SH-SY5Y (cell line): ENCODE measurements at regions not wholly inside any gene's neighbourhood (a gene's known extent, or its start where the extent isn't known, plus 50 kb on each side); places are given as distances from the start of the nearest gene placed in this dataset.

Experiments
- GATA2 ChIP-seq: IDR thresholded peaks from 2 replicates; pipeline ENCODE4 v1.6.1; 2011; ENCODE audit warnings: mild to moderate bottlenecking, low read depth, low read length
- GATA3 ChIP-seq: IDR thresholded peaks from 2 replicates; pipeline ENCODE4 v1.6.1; 2011; ENCODE audit warnings: low read depth, mild to moderate bottlenecking, low read length, moderate library complexity

DNA sequence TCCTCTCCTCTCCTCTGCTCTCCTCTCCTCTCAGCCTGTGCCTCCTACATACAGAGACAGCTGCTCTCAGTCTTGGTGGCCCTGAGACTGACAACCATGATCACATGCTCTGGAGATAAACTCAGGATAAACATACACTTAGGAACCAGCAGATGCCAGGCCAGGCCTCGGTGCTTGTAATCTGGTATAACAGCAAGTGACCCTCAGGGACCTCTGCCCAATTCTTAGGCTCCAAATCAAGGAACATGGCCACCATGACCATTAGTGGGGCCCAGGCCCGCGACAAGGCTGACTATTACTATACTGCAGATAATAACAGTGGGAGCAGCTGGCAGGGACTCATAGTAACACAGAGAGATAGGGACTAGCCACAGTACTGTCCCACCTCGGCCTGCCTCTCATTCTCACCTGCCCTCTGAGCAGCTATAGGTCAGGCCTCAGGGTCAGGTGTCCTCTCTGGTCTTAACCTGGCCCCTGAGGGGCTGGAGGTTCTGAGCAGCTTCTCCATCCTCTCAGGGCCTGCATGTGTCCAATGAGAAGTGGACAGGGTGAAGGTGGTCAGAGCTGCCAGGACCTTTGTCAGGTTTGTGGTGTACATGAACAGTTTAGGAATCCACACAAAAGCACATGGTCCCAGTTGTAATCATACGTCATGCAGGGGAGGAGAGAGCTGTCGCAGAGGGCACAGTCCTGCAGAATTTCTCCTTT, 106.1 kb downstream of the GGTLC2 start:
- TF ChIP-seq GATA2 (no peak), GATA3 (no peak)
